ENCODE measurements at regions not wholly inside any gene's neighbourhood (a gene's known extent, or its start where the extent isn't known, plus 50 kb on each side); places are given as distances from the start of the nearest gene placed in this dataset.

DNA sequence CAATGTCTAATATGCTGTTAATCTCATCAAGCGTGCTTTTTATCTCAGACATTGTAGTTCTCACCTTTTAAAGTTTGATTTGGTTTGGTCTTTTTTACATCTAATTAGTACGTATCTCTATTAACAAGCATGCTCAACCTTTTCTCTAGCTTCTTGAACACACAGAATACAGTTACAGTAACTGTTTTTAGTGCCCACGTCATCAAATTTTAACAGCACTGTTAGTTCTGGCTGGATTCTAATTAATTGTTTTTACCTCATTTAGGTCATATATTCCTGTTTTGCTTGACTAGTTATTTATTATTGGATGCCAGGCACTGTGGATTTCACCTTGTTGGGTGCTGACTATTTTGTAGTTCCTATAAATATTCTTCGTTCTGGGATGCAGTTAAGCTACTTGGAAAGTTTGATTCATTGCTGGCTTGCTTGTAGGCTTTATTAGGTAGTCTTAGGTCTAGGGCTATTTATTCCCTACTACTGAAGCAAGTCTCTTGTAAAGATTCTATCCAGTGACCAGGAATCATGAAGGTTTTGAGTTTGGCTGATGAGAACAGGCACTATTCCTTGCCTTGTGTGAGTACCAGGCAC is 263.0 kb downstream of the ETAA1 start:
- no peak for DNase-seq

DNA sequence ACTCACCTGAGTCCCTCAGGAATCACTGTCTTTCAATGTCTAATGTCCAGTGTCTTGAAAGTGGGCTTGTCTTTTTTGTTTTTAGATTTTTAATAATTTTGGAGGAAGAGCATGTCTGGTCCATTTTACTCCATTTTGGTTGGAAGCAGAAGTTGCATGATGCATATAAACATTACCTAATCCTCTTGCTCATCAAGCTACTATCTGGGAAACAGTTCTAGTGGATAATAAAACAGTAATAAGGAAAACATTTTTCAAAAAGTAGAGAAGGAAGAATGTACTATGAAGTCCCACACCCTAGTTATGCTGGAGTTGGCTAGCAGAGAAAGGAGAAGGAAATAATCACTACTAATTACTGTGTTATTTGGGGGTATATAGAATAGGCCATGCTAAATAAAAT is 263.7 kb downstream of the ETAA1 start:
- no peak for DNase-seq

DNA sequence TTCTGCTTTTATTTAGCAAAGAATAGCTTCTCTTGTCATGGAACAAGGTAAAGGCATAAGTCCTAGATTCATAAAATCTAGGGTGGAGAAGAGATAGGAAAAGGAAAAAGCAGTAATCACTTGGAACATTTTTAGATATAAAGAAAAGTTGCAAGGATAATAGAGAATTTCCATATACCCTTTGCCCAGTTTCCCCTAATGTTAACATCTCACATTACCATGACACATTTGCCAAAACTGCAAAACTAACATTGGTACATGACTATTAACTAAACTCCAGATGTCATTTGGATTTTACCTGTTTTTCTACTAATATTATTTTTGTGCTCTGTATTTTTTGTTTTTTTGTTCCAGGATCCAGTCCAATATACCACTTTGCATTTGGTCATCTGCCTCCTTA is 265.1 kb downstream of the ETAA1 start:
- no peak for DNase-seq

DNA sequence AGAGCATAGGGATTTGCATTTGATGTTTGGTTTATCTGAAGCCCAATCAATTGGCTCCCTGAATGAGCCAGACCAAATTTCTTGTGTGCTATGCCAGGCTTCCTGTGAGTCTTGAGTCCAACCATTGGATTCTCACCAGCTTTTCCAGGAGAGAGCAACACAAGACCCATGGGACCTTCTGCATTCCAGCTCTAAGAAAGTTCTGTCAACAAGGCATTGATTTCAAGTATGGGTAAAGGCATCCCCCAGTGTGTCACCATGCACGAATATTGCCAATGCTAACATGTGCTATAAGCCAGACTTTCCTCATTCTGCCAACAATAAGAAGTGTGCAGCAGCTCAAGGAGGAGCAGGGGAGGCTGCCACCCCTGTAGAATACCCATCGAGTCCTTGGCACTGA is 266.6 kb downstream of the ETAA1 start:
- DNase-seq, result peak; percentile 79

DNA sequence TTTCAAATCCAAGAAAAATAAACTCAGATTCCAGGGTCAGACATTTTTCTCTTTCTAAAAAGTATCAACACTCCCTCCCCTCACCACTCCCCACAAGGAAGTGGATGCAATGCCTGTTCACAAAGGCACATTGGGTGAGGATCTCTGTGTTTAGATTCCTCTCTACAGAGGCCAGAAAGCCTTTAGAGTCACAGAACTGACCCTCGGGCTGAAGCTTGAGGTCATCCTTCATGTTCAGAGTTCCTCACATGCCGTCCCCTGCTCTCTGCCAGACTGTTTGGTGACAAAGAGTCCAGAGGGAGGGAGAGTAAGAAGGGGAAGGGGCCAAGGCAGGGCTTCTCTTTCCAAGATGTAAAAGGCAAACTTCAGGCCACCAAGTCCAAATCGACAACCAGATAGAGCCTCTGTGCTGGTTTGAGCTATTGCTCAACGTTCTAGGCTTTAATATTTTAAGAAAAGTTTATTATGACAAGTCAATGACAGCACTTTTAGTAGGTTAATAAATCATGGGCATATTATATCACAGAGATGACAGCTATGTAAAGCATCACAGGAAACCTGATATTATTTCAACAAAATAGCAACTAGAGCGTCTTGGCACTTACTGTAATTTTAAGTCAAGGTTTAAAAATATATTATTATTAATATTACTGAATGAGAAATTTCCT is 269.4 kb downstream of the ETAA1 start:
- peak; percentile 40 for DNase-seq

DNA sequence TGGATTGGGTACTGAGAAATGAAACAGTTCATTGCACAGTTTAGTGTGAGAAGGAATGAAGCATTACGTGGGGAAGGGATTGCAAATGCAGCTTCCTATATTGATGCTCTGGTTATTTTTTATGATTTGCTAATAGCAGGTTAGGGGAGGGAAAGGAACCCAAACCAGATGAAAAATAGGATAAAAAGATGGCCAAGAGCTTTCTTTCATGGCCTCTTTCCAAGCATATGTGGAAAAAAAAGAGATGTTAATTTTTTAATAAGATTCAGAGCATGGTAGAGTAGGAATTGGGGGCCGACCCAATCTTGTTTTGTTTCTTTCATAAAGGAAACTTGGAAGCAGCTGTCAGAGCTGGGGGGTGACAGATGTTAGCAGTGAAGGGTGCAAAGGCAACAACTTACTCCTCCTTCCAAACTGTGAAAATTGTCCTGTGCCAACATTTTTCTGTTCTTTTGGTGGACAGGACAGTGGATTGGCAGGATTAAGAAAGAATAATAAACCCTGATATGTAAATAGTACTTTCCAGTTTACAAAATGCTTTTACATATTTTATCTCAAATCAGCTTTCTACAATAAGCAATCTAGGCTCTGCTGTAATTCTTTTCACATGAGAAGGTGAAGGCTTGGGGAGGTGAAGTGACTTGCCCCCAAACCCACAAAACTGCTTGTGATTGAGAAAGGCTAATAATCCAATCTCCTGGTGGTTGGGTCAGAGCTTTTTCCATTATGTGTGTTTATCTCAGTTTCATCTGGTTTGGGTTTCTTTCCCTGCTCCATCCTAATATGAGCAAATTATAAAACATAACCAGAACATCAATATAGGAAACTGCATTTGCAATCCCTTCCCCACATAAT is 270.1 kb downstream of the ETAA1 start:
- no peak for DNase-seq

DNA sequence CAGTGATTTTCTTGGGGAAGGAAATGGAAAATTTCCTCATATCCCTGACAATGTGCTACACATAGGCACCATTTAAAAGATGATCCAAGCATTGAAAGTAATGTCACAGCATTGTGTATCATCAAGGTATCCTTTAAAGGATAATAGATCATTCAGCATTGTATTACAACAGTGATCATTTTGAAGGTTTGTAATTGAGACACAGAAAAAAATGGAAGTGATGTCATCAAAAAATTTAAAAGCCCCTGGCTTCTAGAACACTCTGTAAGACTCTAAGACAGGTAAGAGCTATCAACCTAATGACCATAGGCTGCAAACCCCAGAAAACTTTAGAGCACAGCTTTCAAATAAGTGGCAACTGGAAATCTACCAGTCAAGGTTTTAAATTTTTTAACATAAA is 271.4 kb downstream of the ETAA1 start:
- no peak for DNase-seq

DNA sequence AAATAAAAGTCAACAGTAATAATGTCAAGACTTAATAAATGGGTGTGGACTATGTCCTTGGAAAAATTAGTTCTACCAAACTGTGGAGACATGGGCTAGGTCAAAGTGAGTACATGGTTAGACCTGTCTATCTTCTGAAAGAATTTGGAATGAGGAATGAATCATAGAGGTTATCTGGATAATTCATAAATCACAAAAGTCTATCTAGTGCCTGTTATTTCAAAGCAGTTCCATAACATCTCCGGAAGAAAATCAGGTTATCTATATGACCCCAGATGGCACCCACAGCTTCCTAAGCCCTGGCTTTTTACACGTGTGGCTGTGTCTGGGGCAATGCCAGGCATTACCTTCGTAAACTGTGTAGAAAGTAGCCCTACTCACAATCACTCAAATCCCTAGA is 272.0 kb downstream of the ETAA1 start:
- no peak for DNase-seq

DNA sequence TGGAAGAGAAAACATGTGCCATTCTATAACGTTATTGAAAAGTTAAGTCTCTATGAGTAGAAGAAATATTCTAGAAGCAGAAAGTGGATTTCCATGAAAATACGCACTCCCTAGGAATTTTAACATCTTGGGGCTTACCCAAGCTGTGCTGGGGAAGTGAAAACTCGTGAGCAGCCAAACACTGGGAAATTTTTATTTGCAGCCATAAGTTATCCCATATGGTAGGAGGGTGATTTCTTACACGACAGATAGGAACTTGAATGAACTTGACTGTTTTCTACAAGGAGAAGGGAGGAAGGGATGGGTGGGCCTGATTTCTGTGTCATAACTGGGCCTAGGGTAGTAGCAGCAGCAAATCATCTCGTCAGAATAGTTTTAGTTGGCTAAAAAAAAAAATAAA is 272.6 kb downstream of the ETAA1 start:
- DNase-seq, result peak; percentile 8

DNA sequence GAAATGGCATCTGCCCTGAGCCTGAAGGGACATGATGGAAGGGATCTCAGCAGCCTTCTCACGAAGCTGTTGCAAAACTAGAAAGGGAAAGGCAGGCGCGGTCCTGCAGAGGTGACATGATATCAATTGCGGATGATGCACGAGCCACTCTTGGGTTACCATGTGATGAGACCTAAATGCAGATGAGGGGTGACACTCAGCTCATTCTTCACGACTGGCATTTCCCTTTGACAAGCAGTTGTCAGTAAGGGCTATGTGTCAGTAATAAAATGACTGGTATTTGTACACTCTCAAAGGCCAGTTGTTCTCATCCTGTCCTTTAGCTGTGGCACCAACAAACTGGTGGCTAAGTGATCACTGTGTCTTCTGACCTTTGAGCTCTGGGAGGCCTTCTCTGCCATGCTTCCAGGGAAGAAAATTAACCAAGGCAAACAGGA is 273.6 kb downstream of the ETAA1 start:
- DNase-seq, result no peak

DNA sequence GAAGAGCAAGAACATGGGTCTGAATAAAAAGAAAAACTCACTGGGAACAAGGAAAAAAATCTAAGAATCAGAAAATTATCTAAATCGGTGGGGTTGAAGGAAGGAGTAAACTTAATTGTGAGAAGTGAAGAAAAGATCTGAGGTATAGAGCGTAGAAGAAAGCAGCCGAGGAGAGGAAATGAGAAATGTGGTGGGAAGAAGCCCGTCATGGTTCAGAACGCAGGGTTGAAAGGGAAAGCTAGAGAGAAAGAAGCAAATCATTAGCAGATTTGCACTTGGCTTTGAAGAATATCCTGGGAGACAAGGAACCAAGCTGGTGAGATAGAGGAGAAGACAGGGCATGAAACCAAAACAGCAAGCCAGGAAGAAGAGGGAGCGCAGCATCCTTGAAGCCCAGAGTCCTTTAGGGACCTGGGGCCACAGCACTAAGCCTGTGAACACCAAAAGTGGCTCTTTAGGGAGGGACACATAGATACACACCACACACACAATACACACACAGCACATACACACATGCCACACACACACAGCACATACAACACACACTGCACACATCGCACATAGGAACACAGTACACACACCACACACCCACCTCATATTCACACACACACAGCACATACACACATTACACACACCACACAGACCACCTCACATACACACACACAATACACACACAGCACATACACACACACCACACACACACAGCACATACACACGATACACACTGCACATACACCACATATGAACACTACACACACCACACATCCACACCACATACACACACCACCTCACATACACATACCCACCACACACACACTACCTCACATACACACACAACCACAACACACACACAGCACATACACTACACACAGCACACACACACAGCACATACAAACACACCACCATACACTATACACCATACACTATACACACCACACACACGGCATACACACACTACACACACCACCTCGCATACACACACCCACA is 274.6 kb downstream of the ETAA1 start:
- DNase-seq, result no peak

DNA sequence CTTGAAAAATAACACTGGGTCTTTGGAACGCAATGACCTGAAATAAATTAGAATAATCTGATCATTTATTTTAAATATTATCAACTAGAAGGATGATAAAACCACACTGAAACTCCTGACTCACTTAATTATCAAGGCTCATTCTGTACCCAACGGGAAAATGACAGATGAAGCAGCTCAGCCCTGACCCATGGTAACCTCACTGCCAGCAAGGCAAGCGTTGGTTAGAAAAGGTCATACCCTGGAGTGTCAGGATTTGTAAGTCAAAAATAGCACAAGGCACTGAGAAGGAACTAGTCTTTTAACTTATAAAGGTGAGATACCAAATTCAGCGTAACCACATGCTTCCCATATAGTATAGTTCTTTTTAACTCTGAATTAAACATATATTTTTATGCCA is 277.5 kb downstream of the ETAA1 start:
- no peak for DNase-seq

DNA sequence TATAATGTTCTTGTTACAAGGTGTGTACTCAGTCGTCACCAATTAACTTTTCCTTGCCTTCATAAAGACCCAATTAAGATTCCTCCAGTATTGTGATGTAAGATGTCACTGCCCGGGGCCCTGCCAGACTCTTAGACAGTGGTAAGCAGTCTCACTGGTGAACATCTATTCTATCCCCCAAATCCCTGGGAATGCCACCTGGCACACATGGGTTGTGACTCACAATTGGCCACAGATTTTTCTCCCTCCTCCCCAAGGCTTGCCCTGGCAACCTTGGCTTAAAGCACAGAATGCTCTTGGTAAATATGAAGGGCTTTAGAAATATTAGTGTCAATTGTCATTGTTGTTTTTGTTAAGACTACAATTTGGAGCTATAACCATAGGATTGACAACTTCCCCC is 287.9 kb downstream of the ETAA1 start:
- no peak for DNase-seq

DNA sequence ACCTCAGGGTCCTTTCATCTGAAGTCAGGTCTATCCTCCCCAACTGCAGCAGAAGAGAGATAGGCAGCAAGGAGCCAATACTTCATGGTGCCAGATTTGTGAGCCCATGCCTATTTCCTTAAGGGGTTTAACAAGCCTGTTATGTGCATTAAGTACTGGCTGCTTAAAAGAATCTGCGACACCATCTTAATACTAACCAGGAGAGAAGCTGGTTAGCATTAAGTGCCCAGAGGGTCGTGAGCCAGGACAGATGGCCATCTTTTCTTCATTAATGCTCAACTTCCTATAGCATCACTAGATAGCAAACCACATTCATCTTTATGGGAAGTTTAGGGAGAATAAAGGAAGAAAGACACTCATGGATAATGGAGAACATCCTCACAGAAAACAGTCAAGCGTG is 289.1 kb downstream of the ETAA1 start:
- DNase-seq, result no peak

DNA sequence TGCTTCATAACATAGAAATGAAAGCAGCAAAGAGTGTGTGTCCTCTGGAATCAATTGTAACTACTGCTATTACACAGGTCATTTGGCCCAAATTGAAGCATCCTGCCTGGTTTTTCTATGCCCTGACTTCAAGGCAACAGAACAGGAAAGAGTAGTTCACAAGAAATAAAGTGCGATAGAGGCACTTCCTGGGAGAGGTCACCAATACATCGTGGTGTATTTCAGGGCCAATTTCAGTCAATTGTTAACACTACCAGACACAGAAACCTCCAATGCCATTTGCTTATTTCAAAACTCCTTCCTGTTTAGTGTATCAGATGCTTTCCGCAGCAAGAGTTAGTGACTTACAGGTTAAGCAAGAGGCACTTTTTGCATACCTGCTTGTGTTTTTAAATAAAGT is 292.1 kb downstream of the ETAA1 start:
- no peak for DNase-seq

DNA sequence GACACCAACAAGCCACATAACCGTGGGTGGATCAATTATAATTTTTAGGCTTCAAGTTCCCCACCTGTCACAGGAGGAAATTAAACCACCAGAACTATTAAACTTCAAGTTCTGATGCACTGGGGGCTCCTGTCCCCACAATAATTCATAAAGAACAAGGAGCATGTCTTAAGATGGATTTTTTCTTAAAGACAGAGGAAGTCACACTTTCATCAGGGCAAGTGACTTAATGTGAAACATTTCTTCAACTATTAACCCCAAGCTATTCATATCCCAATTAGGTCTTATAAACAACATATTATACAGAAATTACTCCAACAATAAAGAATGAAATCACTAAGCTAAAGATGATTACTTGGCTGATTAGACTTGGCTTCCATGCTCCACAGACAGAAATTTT is 292.5 kb downstream of the ETAA1 start:
- no peak for DNase-seq

DNA sequence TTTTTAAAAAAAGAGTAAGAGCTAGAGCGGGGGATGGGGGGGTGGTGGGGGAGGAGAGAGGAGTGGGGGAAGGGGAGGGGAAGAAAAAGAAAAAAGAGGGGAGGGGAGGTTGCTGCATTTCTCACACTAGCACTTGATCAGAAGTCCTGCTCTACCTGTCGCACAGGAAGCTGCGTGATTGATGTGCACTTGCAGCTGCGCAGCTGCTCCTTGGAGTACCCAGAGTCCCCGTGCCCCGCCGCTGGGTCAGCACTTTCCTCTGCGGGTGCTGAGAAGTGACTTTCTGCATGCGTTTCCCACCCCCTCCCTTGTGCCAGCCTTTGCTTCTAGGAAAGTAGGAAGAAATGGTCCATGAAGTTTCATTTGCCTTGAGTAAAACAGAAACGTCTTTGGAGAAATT is 297.3 kb downstream of the ETAA1 start:
- no peak for DNase-seq

DNA sequence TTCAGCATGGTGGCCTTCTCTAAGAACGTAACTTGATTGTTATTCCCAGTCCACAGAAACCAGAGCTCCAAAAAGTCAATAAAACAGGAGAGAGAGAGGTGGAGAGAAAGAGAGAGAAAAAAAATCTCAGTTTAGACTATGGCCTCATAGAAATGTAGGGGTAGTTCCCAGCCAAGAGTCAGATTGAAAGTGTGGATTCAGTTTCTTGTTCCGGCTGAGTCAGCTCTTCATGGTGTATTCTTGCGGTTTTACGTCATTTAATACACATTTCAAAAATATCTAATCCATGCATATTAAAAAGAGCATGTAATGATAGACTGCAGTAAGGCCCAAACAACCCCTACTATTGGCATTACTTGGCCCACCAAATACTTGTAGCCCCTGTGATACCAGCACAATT is 303.9 kb downstream of the ETAA1 start:
- peak; percentile 66 for DNase-seq

DNA sequence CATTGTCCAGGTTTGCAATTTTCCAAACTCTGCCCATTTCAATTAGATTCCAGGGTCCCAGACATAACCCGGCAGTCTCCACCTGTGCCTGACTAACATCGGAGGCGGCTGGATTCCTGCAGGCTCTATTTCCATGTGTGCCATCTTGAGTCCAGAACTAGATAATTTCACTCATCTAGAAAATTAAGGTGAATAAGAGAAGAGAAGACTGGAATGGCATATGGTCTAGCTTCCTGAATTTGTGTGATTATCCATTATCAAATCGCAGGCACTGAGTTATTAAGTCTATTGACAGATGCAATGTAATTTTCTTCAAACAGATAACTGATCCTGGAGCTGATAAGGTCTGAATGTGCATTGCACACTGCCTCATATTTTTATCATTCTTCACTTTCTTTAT is 305.2 kb downstream of the ETAA1 start:
- no peak for DNase-seq

DNA sequence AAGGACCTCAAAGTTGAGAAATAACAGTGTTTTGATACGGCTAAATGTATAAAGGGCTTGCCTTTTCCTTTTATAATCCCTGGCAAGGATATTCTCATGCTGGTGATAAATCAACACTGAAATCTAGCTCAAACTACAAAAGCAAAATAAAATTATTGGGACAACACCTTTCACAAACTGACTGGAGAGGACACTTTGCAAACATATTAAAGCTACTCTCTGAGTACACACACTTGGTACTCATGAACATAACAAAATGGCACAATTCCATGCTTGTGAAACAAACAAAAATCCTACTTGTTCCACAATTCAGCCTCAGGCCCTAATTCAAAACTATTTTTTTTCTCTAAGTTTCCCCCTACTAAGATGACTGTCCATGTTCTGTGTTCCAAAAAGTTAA is 305.8 kb downstream of the ETAA1 start:
- DNase-seq, result no peak

DNA sequence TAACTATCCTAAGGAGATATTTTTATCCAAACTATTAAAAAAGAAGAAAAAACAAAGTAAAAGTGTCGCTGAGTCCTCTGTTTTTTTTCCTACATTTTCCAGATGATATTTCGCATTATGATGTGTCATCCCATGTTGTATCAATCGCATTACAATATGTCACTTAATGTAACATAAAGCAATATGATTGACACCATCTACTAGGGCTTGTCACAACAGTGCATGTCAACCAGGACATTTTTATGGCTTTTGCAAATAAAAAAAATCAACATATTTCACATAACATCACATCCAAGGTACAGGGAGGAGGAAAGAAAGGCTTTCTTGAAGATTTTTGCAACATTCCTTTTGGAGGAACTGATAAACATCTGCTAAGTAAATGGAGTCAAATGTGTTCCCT is 308.9 kb downstream of the ETAA1 start:
- no peak for DNase-seq

DNA sequence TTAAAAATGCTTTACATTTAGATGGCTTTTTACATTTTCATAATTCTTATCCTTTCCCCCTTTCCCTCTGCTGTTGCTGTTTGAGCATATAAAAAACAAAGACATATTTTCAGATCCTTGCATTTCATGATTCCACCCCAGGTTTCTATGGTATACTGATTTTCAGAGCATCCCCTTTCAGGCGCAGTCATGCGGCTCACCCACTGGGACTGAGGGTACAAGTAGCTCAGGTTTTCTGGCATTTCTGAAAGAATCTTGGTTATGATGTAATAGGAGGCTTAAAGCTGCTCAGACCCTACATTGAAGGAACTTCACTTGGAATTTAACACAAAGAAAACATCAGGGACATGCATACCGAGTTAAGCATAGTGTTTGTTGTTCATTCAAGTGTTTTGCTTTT is 310.8 kb downstream of the ETAA1 start:
- no peak for DNase-seq

DNA sequence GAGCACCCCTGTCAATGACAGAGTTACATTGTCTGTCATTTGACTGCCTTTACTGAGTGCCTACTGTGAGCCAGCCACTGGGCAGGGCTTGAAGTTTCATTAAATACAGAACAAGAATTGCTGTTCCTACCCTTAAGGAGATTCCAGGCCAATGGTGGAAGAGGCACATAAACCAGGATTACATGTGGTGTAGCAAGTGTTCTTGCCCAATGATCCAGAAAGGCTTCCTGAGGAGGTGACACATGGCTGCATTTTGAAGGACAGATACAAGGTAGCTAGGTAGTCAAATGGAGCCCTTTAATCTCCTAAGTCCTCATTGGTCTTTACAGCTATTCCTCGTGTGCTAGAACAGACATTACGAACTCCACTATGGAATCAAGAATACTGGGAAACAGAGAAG is 312.7 kb downstream of the ETAA1 start:
- DNase-seq, result no peak
